Retina (tissue), 1 donor: ENCODE measurements at regions not wholly inside any gene's neighbourhood (a gene's known extent, or its start where the extent isn't known, plus 50 kb on each side); places are given as distances from the start of the nearest gene placed in this dataset.
"Not testable (repeated sequence)": the region's sequence is repeated elsewhere in the genome, so short reads cannot be mapped to it uniquely, and the experiment has no call there.

Source experiments
- DNase-seq: peaks from one replicate; pipeline ENCODE4 v3.0.0-alpha.2; 2016

DNA sequence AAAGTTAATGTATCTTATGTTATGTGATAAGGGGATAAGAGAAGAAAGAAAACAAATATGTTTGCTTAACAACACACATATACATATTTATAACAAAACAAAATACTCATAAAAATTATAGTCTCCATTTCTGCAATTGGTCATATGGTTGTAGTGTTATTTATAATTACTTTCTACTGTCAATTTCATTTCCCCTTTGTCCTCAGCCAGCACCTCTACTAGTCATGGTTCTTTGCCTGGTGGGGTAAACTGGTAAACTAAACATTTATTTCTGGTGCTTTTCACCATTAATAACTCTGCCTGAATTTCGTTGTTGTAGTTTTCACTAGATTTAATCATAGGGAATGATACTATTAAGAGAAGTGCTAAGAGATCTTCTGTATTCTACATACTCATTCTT, 88.0 kb upstream of the ALCAM start:
- no peak for DNase-seq

DNA sequence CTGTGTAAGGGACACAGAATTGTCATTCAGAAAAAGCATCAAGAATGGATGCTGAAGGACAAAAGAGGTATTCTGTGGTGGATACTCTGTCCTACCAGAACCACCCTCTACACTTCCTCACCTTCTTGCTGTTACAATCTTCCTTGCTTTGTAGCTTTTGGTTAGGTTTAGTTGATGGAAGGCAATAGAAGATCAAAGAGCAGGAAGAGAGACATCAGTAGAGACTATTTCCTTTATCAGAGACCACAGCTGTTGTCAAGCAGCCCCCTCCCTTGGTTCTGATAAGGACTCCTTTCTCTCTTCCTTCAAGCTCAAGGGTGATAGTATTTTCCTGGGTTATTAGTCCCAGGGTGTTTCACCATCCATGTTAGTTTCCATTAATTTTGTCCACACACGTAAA, 84.7 kb upstream of the ALCAM start:
- no peak for DNase-seq

GRCh38 chr3:105284876-105285275, 81.8 kb upstream of the ALCAM start:
- DNase-seq, result no peak

DNA sequence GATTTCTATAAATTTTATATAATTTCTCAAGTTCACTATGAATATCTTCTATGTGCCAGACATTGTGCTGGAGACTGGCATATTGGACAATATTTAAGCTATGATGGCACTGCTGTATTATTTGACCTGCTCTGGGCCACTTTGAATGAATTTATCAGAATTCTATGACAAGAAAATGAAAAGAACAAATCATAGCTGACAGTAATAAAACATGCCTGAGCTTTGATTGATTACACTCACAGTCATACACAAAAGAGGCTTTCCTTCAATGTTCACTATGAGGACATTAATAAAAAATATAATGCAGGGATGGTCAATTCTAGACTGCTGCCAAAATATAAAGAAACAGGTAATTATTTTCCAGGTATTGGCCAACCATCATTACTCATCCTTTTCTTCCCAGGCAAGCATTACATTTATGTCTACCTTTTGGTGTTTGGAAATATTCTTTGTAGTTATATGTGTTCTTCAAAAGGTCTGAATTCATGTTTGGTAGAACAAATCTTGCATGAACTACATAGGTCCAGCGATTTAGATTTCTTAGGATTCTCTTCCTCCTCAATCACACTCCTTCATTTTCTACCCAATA, 81.0 kb upstream of the ALCAM start:
- DNase-seq, result no peak

- DNase-seq, result no peak
Measured at GRCh38 chr3:105293441-105293840, 73.3 kb upstream of the ALCAM start.

GRCh38 chr3:105296182-105296822, 70.4 kb upstream of the ALCAM start:
- not testable (repeated sequence) for DNase-seq

DNA sequence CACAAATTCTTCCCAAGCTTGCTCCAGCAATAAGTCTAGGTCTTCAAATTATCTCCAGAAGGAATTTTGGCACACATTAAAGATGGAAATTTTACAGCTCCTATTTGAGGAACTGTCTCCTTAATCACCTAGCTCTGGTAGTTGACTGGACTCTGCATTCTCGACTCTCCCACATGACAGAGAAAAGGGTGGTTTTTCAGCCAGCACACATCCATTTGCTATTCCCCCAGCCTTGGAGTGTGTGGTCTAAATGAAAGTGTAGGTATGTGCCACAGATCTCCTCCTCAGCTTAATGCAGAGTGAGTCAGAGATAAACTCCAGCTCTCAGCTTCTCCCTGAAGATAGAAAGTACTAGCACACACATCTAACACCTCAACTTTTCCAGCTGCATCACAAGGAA, 62.2 kb upstream of the ALCAM start:
- no peak for DNase-seq

DNA sequence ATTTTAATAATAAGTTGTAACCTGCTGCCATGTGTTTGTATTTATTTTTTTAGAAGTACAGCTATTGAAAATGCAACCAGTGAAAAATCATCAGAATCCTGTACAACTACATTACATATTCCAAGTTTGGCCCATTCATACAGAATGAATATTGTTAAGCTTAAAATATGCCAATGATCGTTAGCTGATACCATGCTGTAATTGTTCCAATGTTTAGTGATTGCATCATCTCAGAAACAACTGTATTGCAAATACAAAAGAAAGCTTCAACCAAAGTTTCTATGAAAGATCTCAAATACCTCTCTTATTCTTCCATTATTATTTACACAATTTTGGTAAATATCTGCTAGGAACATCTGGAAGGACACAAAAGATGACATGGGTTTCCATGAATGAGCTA, 51.6 kb upstream of the ALCAM start:
- no peak for DNase-seq

DNA sequence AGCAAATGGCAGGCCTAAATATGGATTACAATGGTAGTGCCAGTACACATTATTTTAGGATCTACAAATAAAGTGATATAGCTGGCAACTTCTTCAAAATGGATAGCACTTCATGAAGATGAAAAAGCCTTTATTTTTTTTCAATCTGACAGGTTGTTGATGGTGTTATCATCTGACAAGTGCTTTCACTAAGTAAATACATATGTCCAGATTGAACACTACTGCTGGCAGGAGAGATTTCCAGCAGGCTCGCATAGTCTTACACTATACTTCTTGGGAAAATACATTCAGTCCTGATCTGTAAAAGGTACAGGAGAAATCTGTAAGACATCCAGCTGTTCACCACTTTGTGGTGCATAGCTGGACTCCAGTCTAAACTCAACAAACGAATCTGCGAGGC, 50.9 kb upstream of the ALCAM start:
- no peak for DNase-seq

DNA sequence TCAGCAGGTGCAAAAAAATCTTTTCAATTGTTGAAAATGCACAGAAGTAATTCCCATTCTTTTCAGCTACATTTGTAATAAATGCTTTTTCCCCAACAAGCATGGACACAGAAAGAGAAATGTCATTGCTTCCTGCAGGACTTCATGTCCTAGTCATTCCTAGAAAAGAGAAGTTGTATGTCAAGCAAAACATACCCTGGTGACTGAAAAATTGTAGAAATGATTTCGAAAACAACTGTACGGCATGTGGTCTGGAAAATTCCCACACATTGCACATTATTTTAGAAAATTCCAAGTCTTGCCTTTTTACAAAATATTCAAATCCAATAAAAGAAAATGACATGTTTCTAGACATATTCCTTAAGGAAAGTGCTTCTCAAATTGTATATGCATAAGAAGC, 50.4 kb upstream of the ALCAM start:
- no peak for DNase-seq
